NCI-H82 treated with DMSO at 0.1 percent for 48 hours (cell line): ENCODE measurements at regions not wholly inside any gene's neighbourhood (a gene's known extent, or its start where the extent isn't known, plus 50 kb on each side); places are given as distances from the start of the nearest gene placed in this dataset.
"Not testable (repeated sequence)": the region's sequence is repeated elsewhere in the genome, so short reads cannot be mapped to it uniquely, and the experiment has no call there.

Source experiments
- DNase-seq: peaks from one replicate; lab custom pipeline; 2025; ENCODE audit not compliant: unreplicated experiment; lab: John Stamatoyannopoulos, UW

- DNase-seq, result no peak
Observed at GRCh38 chr13:109945206-109945960, 159.0 kb upstream of the IRS2 start.

DNA sequence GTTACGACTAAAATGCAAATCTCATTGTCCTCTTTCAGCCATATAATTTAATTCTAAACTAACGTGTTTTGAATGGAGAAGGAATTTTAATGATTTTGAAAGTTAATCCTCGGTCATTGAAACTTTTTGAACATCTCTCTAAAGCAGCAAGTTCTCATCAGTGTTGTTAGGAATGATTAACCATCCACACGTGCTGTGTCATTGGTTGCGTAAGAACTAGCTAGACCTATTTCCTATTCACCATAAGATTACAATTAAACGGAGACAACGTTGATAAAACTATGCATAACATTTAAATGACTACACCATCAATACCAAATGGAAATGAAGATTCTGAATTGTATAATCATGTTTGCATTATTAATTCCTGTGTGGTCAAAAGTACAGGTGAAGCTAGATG, 155.6 kb upstream of the IRS2 start:
- DNase-seq, result no peak

DNA sequence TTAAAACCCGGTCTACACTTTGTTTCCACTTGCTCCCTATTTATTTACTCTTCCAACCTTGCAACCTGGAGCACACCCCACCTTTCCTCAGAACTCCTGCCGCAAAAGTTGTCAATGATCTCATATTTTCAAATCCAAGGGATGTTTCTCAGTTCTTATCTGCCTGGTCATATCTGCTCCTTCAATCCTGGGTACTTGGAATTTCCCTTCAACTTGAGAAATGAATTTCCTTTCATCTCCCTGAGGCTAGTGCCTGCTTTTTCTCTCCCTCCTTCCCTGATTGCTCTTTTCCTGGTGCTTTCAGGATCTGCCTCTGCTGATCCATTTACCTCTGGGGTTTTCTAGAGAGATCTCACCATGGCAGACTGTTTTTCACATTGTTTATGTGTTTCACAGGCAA, 154.8 kb upstream of the IRS2 start:
- DNase-seq, result no peak

DNA sequence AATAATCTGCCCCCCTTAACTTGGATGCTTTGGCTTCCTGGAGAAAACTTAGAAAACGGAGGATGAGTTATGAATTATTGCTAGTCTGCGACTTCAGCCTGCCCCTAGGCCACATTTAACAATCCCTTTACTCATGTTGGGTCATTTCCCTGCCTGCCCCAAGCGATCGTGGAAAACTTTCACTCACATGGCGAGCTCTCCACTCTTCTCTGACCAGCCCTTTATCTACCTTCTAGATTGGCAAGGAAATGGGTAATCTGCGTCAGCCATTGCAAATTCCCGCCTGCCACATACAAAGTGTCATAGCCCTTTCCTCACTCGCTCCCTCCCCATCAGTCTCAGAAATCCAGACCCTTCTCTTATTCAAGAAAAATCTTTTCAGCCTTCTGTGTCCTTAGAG, 154.3 kb upstream of the IRS2 start:
- no peak for DNase-seq

DNA sequence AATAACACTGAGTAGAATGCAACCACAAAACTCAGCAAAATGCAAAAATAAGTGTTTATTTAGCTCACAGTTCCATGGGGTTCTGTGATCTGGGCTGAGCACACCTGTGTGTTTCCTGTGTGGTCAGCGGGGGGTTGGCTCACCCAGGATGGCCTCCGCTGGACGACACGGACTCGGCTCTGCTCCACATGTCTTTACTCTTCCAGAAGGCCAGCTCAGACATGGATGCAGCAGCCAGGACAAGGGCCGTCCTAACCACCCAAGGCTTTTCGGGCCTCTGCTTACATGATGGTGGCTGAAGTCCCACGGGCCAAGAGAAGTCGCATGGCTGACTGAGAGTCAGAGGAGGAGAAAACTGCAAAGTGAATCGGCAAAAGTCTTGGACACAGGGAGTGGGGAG, 153.5 kb upstream of the IRS2 start:
- no peak for DNase-seq

GRCh38 chr13:109939180-109939579, 152.8 kb upstream of the IRS2 start:
- no peak for DNase-seq

GRCh38 chr13:109938255-109938936, 152.0 kb upstream of the IRS2 start:
- no peak for DNase-seq

- DNase-seq, result not testable (repeated sequence)
Observed at GRCh38 chr13:109934520-109934919, 148.1 kb upstream of the IRS2 start.

- no peak for DNase-seq
Observed at GRCh38 chr13:109933476-109933875, 147.1 kb upstream of the IRS2 start.

DNA sequence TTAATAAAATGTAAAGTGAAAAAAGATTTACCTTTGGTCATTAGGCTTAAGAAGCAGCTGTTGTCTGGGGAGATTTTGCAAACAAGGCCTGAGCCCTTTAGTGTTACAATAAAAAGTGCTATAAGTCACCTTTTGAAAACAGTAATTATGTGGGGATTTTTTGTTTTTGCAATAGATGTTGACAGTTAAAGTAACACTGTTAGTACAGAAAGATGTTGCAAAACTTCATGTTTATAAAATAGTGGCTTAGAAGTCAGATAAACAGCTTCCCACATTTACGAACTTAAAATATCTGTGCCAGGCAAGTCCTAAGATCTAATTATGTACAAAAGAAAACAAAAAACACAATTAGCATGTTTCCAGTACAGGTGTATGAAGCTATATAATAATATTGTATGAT, 138.0 kb upstream of the IRS2 start:
- DNase-seq, result no peak

DNA sequence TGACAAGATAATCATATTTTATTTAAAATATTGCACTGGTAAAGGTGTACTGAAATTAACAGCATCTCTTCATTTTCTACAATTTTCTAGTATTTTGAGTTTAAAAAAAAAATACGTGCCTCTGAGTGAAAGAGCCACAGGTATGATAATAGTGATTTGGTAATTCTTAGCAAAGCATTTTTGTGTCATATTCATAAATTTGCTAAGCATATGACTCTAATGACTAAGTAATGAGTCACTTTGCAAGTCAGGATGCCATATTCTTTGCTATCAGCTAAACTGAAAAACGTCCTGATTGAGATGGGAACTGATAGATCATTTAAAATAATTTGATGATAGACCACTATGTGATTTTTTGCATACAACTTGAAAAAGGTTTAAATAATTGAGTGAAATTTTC, 136.1 kb upstream of the IRS2 start:
- DNase-seq, result no peak

DNA sequence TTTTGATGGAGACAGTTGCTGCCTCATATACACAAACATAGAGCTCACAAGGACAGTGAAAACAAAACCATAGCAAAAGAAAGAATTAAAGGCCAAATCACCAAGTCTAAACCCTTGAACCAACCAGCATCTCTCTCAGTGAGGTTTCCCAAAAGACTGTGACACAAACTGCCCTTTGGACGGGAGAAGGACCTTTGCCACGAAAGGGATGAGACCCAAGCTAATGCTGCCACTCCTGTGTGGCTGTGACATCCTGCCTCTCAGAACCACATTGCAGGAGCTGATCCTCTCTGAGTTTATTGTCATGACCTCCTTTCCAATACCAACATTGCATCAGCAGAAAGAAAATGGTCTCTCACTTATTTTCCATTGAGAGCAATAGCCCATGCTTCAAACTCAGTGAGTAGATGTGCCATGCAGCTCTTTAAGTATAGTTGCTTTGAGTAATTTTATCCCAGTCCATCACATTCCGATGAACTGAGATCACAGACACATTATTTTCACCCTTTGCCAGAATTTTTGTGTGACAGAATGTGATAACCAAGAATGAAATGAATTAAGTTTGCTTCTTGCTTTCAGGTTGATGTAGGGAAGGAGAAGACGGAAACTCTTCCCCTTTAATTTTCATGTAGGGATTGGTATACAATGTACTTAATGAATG, 133.5 kb upstream of the IRS2 start:
- DNase-seq, result no peak

DNA sequence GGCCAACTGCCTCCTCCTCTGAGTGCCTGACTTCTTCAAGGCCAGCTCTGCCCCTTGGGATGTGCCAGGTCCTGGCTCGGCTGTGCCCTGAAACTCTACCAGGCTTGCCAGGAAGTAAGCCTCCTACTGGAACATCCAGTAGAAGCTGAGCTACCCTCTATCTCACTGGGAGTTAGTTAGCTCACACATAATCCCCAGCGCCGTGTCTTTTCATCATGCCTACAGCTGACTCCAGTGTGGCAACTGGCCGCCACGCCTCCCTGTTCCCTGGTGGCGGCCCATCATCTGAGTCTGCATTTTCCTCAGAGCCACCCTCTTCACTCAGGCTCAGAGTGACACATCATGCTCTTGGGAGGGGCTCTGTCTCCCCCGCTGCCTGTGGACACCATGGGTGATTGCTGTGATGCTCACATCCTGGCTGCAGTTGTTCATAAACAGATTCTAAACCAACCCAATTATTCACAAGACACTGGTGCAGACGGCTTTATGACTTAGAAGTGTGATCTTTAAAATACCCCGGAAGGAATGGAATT, 131.9 kb upstream of the IRS2 start:
- no peak for DNase-seq

DNA sequence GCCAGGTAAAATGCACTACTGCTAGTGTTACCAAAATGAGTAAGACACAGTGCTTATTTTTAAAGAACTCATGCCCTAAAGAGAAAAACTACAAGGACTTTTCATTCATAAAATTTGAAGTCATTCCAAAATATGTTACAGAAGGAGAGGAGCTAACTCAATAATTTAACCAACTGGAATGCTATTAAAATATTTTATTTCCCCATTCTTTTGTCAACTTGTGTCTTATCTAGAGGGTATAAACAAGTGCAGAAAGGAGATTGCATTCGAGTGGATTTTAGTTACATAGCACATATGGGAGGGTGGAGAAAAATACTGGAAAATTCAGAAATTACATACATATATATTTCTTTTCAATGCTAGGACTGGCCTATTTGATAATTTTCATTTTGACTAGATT, 131.0 kb upstream of the IRS2 start:
- no peak for DNase-seq

- no peak for DNase-seq
Observed at GRCh38 chr13:109913936-109914510, 127.6 kb upstream of the IRS2 start.

DNA sequence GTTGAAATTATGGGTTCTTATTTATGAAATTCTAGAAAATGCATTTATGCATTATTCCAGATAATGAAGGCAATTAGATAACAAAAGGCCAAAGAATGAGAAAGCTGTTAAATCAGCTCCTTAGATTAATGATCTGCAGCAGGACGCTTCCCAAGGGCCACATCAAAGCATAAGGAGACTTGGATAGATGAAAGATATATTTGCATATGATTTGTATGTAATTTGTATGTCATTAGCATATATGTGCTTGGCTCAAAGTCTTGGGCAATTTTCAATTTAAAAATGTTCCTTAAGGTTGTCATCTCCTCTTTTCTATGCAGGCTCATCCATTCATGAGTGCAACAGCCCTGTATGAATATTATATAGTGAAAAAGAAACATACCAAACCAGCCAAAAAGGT, 126.8 kb upstream of the IRS2 start:
- DNase-seq, result no peak

DNA sequence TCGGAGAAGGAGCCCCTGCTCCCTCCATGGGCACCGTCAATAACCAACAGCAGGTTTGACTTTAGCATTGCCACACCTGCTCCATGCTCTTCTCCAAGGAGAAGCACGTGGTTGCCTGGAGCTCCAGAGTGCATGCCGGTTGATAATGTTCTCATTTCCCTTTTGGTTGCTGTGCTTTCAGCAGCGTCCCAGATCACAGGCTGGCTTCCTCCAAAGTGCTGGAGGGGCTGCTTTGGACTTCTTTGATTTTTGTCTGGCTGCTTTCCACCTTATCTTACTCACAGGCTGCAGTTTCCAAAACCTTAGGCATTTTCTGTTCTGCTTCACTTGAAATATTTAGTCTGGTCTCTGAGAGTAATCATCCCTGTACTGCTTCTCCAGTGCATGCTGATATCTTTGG, 123.8 kb upstream of the IRS2 start:
- no peak for DNase-seq

- no peak for DNase-seq
Observed at GRCh38 chr13:109906976-109907375, 120.6 kb upstream of the IRS2 start.

DNA sequence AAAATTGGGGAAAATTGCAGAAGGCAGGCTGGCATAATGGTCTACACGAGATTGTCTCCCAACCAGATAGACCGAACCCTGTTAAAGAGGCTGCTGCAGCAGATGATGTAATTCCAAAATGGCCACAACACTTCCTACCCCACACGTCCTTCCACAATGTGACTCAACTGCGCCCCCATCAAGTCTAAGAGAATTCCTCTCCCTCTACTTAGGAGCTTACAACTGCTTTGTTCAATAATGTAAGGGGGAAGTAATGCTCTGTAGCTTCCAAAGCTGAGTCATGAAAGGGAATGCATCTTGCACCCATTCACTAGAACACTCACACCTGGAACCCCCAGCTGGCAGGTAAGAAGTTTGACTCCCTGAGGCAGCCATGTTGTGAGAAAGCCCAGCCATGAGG, 117.8 kb upstream of the IRS2 start:
- DNase-seq, result peak; percentile 27

DNA sequence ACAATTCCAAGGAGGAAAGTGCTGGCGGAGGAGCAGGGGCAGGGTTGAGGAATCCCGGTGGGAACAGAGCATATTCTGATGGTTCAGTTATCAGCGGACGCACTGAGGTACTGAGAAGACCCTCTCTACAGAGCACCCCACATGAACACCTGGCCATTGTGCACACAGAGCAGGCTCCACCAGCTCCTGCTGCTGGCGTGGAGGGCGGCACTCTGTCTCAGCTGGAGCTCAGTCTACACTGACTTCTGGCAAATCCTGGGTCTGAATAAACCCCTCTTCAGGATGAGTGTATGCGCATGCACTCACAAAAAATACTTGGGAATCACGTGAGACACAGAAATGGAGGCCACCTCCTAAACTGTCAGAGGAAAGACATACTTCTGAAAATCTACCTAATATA, 114.4 kb upstream of the IRS2 start:
- no peak for DNase-seq

DNA sequence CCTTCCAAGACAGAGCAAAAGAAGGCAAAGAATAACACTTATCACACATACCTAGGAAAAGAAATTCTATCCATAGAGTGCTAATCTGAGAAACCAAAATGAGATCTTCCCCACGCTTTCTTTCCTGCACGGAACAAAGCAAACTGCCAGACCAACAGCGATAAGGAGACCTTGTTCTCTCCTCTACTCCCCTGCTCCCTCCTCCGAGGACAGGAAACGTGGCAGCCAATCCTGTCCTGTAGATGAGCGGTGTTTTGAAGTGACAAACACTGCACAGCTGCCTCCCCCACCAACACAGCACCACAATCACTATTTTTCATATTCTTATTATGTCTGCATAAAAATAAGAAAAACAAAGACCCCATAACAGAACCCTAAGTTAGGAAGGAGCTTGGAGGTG, 113.9 kb upstream of the IRS2 start:
- DNase-seq, result no peak

DNA sequence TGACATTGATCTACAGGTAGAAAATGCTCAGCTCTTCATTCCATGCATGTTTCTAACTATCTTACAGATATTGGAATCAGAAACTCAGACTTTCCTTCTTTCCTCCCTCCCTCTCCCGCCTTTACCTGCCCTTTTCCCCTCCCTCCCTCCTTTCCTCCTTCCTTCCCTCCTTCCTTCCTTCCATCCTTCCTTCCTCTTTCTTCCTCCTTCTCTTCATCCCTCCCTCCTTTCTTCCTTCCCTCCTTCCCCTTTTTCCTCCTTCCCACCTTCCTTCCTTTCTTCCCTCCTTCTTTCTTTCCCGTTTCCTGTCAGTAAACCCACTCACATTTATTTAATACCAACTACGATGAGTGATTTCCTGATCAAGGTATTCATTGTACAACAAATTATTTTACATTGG, 113.4 kb upstream of the IRS2 start:
- DNase-seq, result no peak
